SKM-1 (cell line): ENCODE measurements at regions not wholly inside any gene's neighbourhood (a gene's known extent, or its start where the extent isn't known, plus 50 kb on each side); places are given as distances from the start of the nearest gene placed in this dataset.

Experiments used
- DNase-seq: peaks from one replicate; lab custom pipeline; 2025; ENCODE audit not compliant: unreplicated experiment; lab: John Stamatoyannopoulos, UW

DNA sequence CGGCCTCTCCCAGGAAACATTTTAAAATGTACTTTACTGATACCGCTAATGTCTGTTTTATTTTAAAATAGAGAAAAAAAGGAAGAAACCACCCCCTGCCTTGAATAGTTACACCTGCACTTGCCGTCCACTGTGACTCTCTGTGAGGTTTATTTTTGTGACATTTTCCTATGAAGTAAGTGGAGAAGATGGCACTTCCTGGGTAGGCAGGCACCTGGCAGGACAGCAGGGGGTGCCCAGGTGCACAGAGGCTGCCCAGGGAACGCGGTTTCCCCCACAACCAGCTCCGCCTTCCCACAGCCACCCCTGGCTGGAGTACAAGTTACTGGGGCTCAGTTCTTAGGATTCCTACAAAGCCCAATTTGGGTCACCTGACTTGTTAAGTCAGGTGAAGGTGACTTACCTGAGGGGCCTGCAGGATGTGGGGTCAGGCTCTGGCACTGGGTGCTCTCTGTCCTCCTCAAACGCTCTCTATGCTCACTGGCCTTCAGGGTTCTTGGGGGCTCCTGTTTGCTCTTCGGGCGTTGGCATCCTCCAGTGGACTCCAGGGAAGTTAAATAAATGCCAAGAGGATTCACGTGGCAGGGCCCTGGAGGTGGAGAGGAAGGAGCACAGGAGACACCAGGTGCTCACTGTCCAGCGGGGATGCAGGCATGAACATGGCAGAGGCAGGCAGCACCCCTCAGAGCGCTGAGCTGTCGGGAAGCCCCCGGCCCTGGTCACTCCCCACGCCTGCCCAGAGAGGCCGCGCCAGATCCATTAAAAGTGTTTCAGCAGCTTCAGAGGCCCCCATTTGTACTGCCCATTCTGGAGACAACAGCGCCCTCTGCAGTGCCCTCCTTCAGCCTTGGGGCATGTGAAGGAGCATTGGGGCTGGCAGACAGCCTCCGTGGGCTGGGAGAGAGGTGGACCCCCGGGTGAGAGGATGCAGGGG is 1021.2 kb downstream of the TBC1D22A start:
- no peak for DNase-seq

DNA sequence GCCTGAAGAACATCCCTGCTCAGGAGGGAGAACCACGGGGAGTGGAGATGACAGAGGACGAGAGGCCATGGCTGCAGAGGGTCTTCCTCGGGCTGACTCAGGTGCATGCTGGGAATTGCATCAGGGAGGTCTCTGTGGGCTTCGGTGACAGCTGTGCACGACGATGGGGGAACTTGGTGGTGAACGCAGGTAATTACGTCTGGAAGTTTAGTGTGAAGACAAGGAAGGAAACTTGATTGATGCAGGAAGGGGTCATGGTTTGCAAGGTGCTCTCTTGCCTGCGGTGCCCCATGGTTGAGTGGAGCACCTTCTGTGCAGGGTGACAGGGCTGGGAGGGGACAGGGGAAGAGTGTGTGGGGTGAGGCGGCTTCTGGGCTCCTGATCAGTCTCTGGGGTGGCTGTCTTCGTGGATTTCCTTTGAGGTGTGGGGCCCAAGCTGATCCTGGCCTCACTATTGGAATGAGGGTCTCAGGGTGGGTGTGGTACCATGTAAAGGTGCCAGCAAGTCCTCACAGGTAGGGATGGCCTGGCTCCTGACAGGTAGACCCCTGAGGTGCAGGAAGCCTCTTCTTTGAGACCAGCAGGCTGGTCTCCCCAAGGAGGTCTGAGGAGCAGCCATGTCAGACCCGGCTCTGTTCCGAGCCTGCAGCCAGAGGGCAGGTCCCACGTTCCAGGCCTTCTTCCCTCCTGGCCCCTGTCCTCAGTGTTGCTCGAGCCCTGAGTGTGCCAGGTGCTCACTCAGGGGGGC is 1020.1 kb downstream of the TBC1D22A start:
- no peak for DNase-seq

DNA sequence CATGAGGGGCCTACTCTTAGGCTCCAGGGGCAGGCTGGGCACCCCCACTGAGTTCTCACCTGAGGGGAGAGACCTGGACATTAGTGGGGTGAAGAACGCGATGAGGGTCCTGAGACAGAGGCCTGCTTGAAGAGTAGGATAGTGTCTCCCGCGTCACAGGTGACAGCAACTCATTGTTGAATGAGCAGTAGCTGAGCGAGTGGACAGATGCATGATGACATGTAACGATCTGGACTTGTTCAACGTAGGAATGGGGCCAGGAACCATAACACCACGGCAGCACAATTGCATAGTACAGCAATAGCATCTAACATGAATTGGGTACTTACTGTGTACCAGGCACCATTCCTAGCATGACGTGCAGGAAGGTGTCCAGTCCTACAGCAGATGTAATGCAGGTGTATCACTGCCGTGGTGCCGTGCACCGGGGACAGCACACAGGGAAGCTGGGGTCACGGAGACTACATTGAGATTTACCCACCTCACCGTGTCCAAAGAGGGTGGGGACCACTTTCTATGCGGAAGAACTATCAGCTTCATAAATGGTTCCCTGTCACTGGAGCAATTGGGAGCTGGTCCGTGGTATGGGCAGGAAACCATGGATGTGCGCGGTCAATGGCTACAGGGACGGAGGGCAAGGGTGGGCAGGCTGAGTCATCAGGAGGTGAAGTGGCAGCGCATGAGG is 1019.1 kb downstream of the TBC1D22A start:
- no peak for DNase-seq

DNA sequence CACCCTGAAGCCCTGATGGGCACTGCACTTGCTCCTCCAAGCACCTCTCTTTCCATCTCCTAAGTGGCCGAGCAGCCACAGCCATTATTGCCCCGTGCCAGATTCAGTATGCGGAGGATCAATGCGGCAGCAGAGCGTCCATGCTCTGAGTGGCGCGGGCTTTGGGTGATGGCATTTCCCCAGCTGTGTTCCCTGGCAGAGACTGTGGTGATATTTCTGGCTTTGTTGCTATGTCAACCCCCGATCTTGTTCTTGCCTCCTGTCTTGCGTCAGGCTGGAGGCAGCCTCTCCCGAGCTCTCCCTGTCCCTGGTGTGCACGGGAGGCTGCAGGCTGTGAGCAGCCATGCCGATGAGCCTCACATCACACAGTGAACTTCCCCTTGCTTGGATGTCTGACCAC is 1018.6 kb downstream of the TBC1D22A start:
- DNase-seq = no peak

DNA sequence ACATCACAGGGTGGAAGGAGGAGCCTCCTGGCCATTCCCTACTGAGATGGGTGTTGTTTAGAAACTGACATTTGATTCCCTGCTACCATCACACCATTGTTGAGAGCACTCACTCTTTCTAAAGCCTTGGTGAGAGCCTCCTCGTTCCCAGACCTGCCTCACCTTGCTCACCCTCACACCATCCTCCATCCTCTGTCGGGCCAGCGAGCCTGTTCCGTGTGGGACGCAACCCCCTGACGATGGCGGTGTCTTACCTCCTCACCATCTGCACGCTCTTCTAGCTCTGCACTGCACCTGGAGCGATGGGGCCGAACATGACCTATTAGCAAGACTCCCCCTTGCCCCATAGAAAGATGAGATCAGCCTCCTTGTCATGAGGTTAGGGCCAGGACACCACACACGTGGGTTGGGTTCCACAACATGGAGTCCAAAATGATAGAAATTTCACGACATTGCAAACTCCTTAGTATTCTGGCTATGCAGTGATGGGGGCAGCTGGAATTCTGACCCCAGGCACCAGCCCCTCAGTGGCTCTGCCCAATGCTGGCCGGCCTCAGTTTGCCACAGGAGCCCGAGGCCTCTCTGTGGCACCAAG is 1017.9 kb downstream of the TBC1D22A start:
- no peak for DNase-seq

DNA sequence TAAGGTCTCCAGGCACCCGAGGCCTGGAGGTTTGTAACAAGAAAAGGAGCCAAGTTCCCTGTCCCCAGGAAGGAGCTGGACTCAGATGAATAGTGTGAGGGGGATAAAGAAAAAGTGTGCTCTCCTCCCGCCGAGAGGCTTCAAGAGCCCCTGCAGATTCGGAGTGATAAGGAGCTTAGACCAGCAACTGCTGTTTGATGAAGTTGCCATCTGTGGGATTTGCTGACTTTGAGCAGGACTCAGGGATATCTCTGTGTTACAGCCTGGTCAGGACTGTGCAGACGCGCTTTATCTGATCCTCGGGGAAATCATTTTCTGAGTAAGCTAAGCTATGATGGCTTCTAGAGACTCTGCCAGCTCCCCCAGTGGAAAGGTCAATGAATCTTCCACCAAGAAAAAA is 1017.0 kb downstream of the TBC1D22A start:
- DNase-seq = no peak

DNA sequence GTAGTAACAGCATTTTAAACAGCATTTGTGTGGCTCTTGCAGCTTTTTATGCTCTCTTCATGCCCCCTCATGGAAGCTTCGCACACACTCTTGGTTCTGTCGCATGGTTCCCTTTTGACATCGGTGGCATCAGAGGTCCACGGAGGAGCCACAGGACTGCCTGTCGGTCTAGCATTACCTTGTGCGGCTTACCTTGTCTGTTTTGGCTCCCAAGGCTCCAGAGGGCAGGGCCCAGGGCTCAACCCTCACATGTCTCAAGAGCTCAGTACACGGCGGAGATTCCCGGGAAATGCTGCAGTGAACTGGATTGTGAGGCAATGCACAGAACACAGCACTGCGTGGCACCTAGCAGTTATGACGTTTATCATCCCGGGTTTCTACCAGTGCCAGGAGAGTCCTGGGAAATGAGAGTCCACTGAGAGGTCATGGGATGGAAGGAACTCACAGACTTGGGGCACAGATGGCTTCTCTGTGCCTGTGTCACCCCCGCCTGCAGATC is 1015.8 kb downstream of the TBC1D22A start:
- no peak for DNase-seq

DNA sequence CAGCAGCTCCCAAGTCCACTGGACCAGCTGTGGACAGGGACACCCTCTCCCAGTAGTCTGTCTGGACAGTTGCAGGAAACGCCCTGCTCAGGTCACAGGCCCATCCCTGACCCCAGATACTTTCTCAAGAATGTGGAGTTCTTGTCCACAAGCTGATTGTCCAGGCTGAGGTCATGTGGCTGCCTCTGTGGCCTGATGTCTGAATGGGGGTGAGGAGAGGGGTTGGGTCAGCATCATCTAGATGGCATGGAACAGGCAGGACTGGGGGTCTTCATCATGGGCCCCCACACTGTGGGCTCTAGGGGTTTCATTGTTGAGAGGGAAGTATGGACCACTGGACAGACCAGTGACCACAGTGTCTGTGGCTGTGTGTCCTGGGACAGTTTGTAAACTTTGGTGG is 1015.0 kb downstream of the TBC1D22A start:
- no peak for DNase-seq

DNA sequence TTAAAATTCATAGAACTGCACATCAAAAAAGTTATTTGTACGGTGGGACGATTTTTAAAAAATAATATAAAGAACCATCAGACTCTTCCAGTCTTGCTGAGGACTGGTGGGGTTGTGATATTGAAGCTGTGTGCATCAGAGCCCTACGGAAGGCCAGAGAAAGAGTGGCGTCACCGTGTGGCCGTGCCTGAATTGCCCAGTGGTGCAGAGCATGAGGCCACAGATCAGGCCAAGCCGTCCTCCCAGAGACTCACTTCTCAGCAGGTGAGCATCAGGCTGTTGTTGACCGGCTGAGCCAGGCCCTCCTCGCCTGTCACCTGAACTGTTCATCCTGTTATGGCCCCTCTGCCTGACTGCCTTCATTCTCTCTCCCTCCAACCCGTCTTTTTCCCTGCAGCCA is 1013.9 kb downstream of the TBC1D22A start:
- no peak for DNase-seq

DNA sequence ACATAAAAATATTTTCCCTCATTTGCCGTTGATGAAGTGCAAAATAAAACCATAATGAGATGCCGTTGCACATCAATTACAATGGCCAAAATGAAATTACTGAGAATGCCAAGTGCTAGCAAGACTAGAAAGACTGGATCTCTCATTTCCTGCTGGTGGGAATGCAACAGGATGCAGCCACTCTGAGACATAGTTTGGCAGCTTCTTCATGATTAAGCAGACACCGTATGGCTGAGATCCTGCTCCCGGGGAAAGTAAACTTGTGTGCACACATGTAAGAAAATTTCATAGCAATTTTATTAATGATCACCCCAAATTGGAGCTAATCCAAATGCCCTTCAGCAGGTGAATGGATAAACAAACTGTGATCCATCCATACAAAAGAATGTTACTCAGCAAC is 1013.2 kb downstream of the TBC1D22A start:
- no peak for DNase-seq

DNA sequence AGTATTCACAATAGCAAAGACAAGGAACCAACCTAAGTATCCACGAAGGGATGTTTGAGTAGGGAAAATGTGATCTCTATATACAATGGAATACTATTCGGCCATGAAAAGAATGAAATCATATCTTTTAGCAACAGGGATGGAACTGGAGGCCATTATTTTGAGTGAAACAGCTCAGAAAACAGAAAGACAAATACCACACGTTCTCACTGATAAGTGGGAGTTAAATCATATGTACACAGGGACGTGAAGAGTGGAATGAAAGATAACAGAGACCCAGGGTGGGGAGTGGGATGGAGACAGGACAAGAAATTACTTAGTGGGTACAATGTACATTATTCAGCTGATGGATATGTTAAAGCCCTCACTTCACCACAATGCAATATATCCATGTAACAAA is 1012.7 kb downstream of the TBC1D22A start:
- no peak for DNase-seq

DNA sequence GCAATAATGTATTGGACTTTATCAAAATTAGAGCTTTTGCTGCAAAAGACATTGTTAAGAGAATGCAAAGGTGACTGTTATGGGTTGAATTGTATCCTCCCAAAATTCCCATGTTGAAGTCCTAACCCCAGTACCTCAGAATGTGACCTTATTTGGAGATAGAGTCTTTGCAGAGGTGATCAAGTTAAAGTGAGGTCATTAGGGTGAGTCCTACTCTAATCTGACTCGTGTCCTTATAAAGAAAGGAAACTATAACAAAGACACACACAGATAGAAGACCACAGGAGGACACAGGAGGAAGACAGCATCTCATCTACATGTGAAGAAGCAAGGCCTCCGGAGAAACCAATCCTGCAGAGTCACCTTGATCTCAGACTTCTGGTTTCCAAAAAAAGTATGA is 1011.2 kb downstream of the TBC1D22A start:
- no peak for DNase-seq

DNA sequence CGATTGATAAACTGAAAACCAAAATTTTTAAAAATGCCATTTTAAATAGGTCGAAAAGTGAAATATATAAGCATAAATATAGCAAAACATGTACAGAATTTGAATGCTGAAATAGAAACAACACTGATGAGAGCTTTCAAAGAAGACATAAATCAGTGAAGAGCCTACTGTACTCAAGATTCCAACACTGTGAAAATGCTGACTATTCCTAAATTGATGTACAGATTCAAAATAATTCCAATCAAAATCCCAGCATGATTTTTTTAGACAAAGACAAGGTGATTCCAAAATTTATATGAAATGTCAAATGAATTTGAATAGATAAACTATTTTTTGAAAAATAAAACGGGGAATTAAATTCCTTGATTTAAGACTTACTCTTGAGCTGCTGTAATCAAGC is 1010.4 kb downstream of the TBC1D22A start:
- DNase-seq = no peak

DNA sequence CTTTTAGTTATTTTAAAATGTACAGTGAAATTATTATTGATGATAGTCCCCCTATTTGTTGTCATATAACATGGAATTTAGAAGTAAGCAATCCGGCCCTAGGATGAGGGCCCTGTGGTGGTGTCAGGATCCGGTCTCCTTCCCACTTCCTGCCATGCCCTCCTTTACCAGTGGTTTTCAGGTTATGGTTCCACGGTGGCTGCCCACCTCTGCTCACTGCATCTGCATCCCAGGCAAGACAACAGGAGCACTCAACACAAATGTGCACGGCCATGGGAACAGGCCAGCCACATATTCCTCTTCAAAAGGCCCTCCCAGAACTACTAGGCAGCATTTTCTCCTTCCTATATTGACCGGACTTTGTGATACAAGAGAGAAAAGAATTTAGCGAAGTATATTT is 1007.2 kb downstream of the TBC1D22A start:
- no peak for DNase-seq

DNA sequence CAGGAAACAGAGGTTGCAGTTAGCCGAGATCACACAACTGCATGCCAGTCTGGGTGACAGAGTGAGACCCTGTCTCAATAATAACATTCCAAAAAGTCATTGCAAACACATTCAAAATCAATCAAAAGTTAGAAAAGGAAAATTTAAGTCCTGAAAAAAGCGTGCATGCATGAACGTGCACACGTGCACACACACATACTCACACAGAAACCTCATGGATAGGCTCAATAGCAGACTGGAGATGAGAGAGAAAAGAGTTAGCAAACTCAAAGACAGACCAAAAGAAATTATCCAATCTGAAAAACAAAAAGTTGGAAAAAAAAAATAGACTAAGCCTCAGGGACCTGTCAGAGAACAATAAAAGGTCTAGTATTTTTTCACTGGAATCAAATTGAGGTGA is 1005.6 kb downstream of the TBC1D22A start:
- no peak for DNase-seq

DNA sequence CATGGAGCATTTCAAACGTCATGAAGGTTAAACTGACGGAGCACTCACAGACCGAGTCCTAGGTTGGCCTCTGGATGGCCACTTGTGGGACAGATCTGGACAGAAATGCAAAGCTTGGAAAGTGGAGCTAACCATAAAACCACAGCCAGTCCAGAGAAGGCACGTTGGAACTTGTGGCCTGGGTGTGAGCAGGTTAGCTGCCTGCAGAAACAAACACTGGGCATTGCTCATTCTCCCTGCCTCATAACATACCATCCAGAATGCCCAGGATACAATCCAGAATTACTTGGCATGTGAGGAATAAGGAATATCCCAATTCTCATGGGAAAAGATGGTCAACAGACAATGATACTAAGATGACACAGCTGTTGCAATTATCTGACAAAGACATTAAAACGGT is 1005.0 kb downstream of the TBC1D22A start:
- no peak for DNase-seq

DNA sequence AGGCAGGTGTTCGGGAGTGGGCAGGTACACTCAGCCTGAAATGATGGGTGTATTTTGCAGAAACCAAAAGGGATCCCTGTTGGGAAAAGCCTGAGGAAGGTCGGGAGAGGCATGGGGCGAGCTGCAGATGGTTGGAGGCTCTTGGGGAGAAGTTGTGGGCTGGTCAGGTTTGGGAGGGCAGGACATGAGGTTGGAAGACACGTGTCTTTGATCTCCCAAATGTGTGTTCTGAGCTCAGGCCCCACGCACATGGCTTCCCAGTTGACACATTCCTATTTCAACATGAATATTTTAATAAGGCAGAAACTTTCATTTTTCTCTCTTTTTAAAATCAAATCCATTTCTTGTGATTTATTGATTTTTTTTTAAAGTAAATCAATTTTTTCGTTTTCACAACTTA is 1003.3 kb downstream of the TBC1D22A start:
- no peak for DNase-seq

DNA sequence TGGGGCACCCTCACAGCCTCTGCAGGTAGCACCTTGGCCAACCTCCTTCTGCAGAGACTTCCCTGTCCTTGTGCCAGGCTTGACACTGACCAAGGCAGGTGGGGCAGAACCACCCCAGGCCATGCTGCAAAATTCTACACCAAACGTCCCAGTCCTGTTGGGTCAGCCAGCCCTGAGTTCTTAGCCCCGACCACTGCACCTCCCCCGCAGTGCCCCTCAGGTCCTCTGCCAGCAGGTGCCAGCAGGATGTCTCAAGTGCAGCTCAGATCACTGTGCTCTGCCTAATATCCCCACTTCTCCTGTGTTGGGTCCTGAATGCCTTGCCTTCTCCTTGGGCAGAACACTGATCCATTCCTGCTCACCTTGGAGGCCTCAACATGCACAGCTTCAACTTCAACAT is 999.7 kb downstream of the TBC1D22A start:
- DNase-seq = no peak

DNA sequence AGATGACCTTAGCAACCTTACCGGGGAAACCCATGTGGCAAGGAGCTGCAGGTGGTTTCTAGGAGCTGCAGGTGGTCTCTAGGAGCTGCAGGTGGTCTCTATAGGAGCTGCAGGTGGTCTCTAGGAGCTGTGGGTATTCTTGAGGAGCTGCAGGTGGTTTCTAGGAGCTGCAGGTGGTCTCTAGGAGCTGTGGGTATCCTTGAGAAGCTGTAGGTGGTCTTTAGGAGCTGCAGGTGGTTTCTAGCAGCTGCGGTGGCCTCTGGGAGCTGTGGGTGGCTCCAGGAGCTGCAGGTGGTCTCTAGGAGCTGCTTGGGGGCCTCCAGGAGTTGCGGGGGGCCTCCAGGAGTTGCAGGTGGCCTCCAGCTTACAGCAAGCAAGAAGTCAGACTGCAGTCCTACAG is 997.5 kb downstream of the TBC1D22A start:
- no peak for DNase-seq

DNA sequence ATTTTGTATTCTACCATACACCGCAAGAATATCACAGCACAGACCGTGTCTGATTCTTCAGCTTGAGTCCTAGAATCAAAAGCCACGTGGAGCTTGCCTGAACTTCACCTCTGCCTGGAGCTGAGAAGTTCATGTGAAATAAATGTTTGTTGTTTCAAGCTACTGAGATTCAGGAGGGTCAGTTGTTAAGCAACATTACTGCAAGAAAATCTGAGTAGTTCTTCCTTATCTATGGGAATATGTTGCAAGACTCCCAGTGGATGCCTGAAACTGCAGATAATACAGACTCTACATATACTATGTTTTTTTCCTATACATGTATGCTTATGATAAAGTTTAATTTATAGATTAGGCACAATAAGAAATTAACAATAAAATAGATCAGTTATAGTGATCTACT is 995.3 kb downstream of the TBC1D22A start:
- DNase-seq = no peak

DNA sequence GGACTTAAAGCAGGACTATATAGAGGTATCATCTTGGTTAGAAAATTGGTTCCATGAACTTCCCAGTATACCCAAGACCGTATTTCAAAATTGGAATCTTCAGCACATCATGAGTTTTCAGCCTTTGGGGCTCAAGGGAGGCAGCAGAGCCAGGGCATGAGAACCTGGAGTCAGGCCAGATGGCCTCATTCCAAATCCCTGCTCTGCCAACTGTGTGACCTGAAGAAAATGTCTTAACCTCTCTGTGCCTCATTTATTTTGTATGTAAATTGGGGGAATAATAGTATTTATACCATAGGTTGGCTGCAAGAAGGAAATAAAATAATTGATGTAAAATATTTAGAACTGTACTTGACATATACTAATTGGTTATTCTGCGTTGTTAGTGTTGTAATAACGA is 987.6 kb downstream of the TBC1D22A start:
- DNase-seq = no peak
